ENCODE measurements at regions not wholly inside any gene's neighbourhood (a gene's known extent, or its start where the extent isn't known, plus 50 kb on each side); places are given as distances from the start of the nearest gene placed in this dataset.

- TF ChIP-seq, protein P1, sequence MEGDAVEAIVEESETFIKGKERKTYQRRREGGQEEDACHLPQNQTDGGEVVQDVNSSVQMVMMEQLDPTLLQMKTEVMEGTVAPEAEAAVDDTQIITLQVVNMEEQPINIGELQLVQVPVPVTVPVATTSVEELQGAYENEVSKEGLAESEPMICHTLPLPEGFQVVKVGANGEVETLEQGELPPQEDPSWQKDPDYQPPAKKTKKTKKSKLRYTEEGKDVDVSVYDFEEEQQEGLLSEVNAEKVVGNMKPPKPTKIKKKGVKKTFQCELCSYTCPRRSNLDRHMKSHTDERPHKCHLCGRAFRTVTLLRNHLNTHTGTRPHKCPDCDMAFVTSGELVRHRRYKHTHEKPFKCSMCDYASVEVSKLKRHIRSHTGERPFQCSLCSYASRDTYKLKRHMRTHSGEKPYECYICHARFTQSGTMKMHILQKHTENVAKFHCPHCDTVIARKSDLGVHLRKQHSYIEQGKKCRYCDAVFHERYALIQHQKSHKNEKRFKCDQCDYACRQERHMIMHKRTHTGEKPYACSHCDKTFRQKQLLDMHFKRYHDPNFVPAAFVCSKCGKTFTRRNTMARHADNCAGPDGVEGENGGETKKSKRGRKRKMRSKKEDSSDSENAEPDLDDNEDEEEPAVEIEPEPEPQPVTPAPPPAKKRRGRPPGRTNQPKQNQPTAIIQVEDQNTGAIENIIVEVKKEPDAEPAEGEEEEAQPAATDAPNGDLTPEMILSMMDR (conservative IDR thresholded peaks at IDR 0.05 in 1 of 2, IDR thresholded peaks at IDR 0.05 in 1 of 2; ENCODE audit: extremely low read depth in 1 of 2, insufficient read depth in 1 of 2, low read depth in 1 of 2, low read length in 2 of 2), result no peak
- TF ChIP-seq EZH2 (IDR thresholded peaks at IDR 0.05; ENCODE audit: borderline replicate concordance, low read length), result no peak
Measured at GRCh38 chr10:108208732-108209131, 1044.2 kb upstream of the SORCS1 start.
